Thymus (tissue), 11 donors: ENCODE measurements at regions not wholly inside any gene's neighbourhood (a gene's known extent, or its start where the extent isn't known, plus 50 kb on each side); places are given as distances from the start of the nearest gene placed in this dataset.
"Not testable (repeated sequence)": the region's sequence is repeated elsewhere in the genome, so short reads cannot be mapped to it uniquely, and the experiment has no call there.

Experiments
- DNase-seq, 9 donors: peaks; one replicate each; pipeline ENCODE4 v3.0.0-alpha.2; 2013; ENCODE audit warnings: low spot score in 9 of 9, low read depth in 6 of 9, missing footprints in 1 of 9
- H3K27ac ChIP-seq, 2 donors: one replicate each; pipeline ENCODE4 v1.5.1; 2013; ENCODE audit warnings: control low read depth in 1 of 2, low read depth in 1 of 2, low read length in 1 of 2, mild to moderate bottlenecking in 1 of 2, moderate library complexity in 1 of 2
- H3K27me3 ChIP-seq, 2 donors: one replicate each; pipeline ENCODE4 v1.5.1; 2013; ENCODE audit warnings: low read length in 1 of 2; ENCODE audit not compliant: control insufficient read depth in 2 of 2, insufficient read depth in 1 of 2
- H3K36me3 ChIP-seq, 2 donors: one replicate each; pipeline ENCODE4 v1.5.1; 2013; ENCODE audit warnings: low read length in 1 of 2, mild to moderate bottlenecking in 1 of 2, moderate library complexity in 1 of 2; ENCODE audit not compliant: control insufficient read depth in 2 of 2, insufficient read depth in 2 of 2
- H3K4me1 ChIP-seq, 2 donors: one replicate each; pipeline ENCODE4 v1.5.1; 2013; ENCODE audit warnings: low read length in 2 of 2; ENCODE audit not compliant: control insufficient read depth in 2 of 2, insufficient read depth in 2 of 2
- H3K4me3 ChIP-seq, 2 donors: one replicate each; pipeline ENCODE4 v1.5.1; 2013; ENCODE audit warnings: low read length in 2 of 2, control low read depth in 1 of 2, mild to moderate bottlenecking in 1 of 2
- H3K9me3 ChIP-seq, 2 donors: one replicate each; pipeline ENCODE4 v1.5.1; 2013; ENCODE audit warnings: low read length in 1 of 2, mild to moderate bottlenecking in 1 of 2; ENCODE audit not compliant: control insufficient read depth in 2 of 2, insufficient read depth in 1 of 2
- whole genome bisulfite sequencing: extraction: QIAGEN DNeasy Blood & Tissue Kit; methylation state at CpG from one replicate; pipeline ENCODE4 v1.1.7; 2013; 5-methylcytosine and 5-hydroxymethylcytosine counted together
- donor health status: healthy.

DNA sequence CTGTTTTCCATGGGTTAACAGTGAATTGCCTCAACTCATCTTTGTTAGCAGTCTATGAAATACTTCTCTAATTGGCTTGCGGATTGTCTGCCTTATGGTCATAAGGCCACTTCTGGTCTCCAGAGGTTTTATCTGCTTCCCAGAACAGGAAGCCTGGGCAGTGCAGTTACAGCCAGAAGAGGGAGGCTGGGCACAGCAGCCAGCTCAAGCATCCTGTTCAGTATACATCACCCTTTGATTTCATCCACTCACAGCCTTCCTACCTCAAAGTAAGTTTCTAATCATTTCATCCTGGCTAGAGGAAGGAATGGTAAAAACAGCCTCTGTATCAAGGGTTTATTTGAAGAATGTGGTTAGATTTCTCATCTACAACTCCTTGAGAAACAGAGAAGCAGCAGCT is 311.5 kb upstream of the DEPDC1 start:
- H3K4me3 ChIP-seq = no peak overlapping the region
- no peak overlapping the region for H3K27ac ChIP-seq
- H3K9me3 ChIP-seq = no peaks in the 10 kb centered on the region
- no peaks in the 10 kb centered on the region for H3K4me1 ChIP-seq
- no peaks in the 10 kb centered on the region for H3K36me3 ChIP-seq
- H3K27me3 ChIP-seq = no peaks in the 10 kb centered on the region
- no peak for DNase-seq
- whole genome bisulfite sequencing = 45% methylated on average over 1 of the region's 1 CpG

DNA sequence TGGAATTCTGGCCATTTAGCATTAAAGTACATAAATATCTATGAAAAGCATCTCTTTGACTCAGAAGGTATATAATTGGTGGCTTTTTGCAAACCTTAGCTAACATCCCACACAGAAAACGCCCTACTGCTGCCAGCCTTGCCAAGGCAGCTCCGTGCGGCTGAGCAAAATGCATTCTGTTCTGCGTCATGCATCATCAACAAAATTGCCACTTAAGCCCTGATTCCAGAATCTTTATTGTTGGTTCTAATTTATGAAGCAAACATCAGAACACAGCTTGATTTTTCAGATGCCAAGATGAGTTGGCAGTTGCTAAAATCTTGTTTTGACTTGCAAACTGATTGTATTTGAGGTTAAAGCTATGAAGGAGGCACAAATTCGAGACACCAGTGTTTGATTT is 314.9 kb upstream of the DEPDC1 start:
- no peaks in the 10 kb centered on the region for H3K36me3 ChIP-seq
- 86% methylated on average over 5 of the region's 5 CpGs for WGBS
- DNase-seq = no peak
- no peak overlapping the region for H3K27ac ChIP-seq
- H3K4me1 ChIP-seq = no peaks in the 10 kb centered on the region
- no peaks in the 10 kb centered on the region for H3K27me3 ChIP-seq
- no peak overlapping the region for H3K4me3 ChIP-seq
- no peaks in the 10 kb centered on the region for H3K9me3 ChIP-seq

DNA sequence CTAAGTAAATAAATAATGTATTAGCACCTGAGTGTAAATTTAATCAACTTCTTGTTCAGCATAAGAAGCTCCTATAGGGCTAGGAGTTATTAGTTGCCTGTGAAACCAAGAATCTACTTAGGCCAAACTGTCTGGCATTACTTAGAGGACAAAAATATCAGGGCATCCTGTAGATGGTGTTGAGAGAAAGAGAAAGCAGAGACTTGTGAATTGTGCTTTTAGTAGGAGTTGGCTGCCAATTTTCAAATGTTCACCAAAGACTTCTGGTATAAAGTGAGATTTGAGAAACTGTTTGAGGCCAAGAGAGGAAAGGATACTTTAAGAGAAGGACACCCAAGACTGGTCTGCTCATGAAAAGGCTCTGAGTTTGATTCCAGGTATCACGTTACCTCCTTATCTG is 315.5 kb upstream of the DEPDC1 start:
- Histone ChIP-seq H3K36me3 (no peaks in the 10 kb centered on the region), H3K27me3 (no peaks in the 10 kb centered on the region), H3K27ac (no peak overlapping the region), H3K4me1 (no peaks in the 10 kb centered on the region), H3K9me3 (no peaks in the 10 kb centered on the region), H3K4me3 (no peak overlapping the region)
- 92% methylated on average over 1 of the region's 1 CpG for WGBS
- no peak for DNase-seq

DNA sequence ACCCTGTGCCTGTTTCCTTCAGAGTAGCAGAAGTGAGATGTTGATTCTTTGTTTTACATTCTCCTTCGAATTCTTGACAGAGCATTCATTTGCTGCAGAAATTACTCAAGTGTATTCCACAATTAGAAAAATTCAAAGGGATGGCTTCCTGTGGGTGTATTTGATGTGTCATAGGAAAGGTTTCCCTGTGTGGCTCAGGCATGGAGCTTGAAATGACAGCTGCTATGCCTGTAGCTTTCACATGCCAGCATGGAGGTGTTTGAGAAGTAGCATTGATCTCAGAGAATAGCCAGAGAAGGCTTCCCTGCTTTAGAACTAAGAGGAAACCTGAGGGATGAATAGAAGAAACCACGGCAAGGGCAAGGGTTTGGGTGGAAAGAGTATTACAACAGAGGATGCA is 317.2 kb upstream of the DEPDC1 start:
- Histone ChIP-seq H3K36me3 (no peaks in the 10 kb centered on the region), H3K4me3 (no peak overlapping the region), H3K27me3 (no peaks in the 10 kb centered on the region), H3K27ac (no peak overlapping the region), H3K4me1 (no peaks in the 10 kb centered on the region), H3K9me3 (no peaks in the 10 kb centered on the region)
- DNase-seq = no peak
- WGBS = 80% methylated on average over 2 of the region's 2 CpGs

DNA sequence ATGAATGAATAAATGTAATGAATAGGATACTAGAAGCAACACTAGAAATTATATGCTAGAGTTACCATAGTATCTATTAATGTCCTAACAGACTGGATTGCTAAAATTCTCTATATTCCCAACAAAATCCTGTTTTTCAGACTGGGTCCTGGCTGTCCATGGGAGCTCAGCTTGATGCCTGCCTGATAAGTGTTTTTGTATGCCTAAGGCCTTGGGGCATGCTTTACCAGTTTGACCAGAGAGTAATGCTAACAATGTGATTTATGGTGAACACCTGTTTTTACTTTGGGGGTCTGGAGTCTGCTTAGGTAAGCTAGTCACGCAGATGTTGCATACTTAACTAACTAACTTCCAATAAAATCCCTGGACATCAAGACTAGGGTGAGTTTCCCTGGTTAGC is 318.8 kb upstream of the DEPDC1 start:
- DNase-seq = no peak
- H3K27me3 ChIP-seq = no peaks in the 10 kb centered on the region
- 91% methylated on average over 1 of the region's 1 CpG for WGBS
- H3K4me3 ChIP-seq = no peak overlapping the region
- no peaks in the 10 kb centered on the region for H3K9me3 ChIP-seq
- no peak overlapping the region for H3K27ac ChIP-seq
- H3K4me1 ChIP-seq = no peaks in the 10 kb centered on the region
- no peaks in the 10 kb centered on the region for H3K36me3 ChIP-seq

DNA sequence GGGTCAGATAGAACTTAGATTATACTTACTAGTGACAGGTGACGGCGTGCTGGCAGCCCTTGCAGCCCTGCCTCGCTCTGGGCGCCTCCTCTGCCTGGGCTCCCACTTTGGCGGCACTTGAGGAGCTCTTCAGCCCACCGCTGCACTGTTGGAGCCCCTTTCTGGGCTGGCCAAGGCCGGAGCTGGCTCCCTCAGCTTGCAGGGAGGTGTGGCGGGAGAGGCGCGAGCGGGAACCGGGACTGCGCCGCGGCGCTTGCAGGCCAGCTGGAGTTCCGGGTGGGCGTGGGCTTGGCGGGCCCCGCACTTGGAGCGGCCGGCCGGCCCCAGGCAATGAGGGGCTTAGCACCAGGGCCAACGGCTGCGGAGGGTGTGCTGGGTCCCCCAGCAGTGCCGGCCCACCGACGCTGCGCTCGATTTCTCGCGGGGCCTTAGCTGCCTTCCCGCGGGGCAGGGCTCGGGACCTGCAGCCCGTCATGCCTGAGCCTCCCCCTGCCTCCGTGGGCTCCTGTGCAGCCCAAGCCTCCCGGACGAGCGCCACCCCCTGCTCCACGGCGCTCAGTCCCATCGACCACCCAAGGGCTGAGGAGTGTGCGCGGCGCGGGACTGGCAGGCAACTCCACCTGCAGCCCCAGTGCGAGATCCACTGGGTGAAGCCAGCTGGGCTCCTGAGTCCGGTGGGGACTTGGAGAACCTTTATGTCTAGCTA is 320.8 kb upstream of the DEPDC1 start:
- not testable (repeated sequence) for DNase-seq, H3K36me3 ChIP-seq, H3K27ac ChIP-seq, H3K4me1 ChIP-seq, H3K4me3 ChIP-seq, H3K9me3 ChIP-seq, H3K27me3 ChIP-seq
- 94% methylated on average over 49 of the region's 49 CpGs for WGBS

DNA sequence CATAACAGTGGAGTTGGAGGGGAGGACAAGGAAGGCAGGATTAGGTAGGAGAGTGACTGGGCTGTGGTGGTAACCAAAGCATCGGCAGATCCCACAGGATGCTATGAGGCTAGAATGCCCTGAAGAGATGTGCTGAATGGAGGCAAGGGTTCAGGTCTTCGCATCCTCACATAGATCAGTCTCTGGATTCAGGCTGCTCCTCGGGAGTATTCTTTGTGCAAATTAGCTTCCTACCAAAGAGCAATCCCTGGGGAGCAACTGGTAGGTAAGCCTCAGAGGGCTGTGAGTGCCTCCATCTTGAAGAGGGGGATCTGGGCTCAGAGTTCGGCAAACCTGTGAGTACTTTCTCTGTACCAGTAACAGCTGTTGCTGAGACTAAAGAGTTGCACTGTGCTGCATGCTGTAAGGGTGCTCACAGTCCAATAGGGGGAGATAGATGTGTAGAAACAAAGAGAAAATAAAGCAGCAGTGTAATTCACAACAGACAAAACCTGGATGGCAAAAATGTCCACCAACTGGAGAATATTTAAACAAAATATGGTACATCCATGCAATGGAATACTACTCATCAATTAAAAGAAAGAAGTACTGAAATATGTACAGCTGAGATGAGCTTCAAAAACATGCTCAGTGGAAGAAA is 322.4 kb upstream of the DEPDC1 start:
- no peaks in the 10 kb centered on the region for H3K27me3 ChIP-seq
- H3K9me3 ChIP-seq = no peaks in the 10 kb centered on the region
- H3K4me3 ChIP-seq = no peak overlapping the region
- no peaks in the 10 kb centered on the region for H3K36me3 ChIP-seq
- H3K4me1 ChIP-seq = no peaks in the 10 kb centered on the region
- WGBS = 89% methylated on average over 4 of the region's 4 CpGs
- no peak for DNase-seq
- no peak overlapping the region for H3K27ac ChIP-seq

DNA sequence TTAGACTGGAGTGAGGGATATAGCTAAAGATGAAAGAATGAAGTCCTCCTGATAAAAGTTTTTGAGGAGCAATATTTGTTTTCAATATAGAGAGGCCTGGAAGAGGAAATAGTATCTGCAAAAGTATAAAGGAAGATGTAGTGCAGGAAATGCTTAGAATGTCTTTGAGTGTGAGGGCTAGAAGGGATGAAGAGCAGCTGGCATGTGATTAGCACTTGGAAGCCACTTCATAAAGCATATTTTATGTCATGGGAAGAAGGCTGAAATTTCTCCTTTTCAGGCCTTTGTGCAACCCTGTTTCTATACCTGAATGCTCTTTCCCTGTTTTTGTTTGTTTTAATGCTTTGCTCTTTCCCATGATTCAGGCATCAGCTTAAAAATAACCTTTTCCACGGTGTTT is 323.3 kb upstream of the DEPDC1 start:
- no peak overlapping the region for H3K4me3 ChIP-seq
- DNase-seq = no peak
- H3K27me3 ChIP-seq = no peaks in the 10 kb centered on the region

DNA sequence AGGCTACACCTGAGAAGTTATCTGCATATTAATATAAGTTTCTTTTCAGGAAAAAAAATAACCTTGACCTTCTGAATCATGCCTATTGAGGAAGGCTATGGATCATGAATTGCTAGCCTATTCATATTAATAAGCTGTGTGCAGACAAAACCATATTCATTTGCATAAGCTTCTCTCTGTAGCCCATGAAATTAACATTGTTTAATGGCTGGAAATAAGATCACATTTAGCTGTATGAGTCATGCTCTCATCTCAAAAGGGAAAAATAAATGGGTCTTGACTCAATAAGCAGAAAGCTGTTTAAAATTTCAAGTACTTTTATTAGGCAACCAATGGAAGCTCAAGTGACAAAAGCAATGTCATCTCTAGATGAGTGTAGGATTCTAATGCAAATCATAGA is 330.0 kb upstream of the DEPDC1 start:
- Histone ChIP-seq H3K27ac (no peak overlapping the region), H3K4me1 (no peaks in the 10 kb centered on the region), H3K4me3 (no peak overlapping the region), H3K9me3 (no peaks in the 10 kb centered on the region), H3K36me3 (no peaks in the 10 kb centered on the region), H3K27me3 (no peaks in the 10 kb centered on the region)
- DNase-seq = no peak

More for the DNA sequence above, 323.3 kb upstream of the DEPDC1 start:
- Histone ChIP-seq H3K4me1 (no peaks in the 10 kb centered on the region), H3K9me3 (no peaks in the 10 kb centered on the region), H3K27ac (no peak overlapping the region), H3K36me3 (no peaks in the 10 kb centered on the region)
- WGBS = 82% methylated on average over 1 of the region's 1 CpG
